H4 (cell line): ENCODE measurements at regions not wholly inside any gene's neighbourhood (a gene's known extent, or its start where the extent isn't known, plus 50 kb on each side); places are given as distances from the start of the nearest gene placed in this dataset.
"Not testable (repeated sequence)": the region's sequence is repeated elsewhere in the genome, so short reads cannot be mapped to it uniquely, and the experiment has no call there.

Source experiments
- DNase-seq: peaks from one replicate; pipeline ENCODE4 v3.0.0-alpha.2; 2015; ENCODE audit warnings: low spot score

DNA sequence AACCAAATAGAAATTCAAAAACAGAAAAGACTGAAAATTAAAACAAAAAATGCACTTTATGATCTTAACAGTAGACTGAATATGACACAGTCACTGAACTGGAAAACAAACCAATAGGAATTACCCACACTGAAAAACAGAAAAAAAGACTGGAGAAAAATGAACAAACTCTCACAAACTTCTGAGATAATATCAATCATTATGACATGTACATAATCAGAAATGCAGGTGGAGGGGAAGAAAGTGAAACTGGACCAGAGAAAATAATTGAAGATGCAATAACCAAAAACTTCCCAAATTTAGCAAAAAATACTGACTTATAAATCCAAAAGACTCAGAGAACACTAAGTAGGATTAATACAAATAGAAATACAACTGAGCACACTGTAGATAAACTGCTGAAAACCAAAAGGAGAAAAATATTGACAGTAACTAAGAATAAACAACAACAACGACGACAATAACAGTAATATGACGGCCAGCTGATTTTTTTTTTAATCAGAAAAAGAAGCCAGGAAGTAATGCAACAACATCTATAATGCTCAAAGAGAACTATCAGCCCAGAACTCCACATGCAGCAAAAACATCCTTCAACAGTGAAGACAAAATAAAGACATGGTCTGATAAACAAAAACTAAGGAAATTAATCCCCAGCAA lies 108.1 kb downstream of the ZFAND4 start:
- no peak for DNase-seq

DNA sequence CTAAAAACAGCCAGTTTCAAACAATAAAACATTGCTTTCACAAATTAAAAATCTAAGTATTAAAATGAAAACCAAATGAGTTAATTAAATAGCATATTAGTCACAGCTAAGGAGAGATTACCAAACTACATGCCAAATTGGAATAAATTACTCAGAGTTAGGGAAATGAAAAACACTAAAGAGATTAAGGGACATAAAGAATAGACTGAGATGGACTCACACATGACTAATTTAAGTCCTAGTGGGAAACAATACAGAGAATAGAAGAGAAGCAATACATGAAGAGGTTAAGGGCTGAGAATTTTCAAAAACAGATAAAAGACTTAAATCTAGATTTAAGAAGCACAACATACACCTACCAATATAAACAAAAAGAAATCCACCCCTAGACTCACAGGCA lies 110.6 kb downstream of the ZFAND4 start:
- no peak for DNase-seq

GRCh38 chr10:45560262-45560661 lies 112.3 kb downstream of the ZFAND4 start:
- DNase-seq = no peak

DNA sequence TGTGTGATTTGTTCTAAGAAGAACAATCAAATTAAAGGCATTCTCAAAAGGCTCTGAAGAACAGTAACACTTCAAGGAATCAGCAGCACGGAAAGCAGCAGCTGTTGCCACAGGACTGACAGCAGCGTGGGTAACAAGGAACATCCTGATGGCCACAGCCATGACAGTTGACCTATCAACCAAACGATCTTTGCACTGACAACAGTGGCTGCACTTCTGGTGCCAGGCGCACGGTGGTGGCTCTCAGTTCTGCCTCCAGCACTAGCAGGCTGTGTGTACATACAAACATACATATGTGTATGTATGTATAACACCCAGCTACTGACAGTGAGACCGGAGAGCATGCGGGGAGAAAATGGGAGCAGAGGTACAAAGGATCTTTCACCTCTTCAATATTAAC lies 114.1 kb downstream of the ZFAND4 start:
- no peak for DNase-seq

- DNase-seq = no peak
Measured at GRCh38 chr10:45557275-45557905, 115.2 kb downstream of the ZFAND4 start.

DNA sequence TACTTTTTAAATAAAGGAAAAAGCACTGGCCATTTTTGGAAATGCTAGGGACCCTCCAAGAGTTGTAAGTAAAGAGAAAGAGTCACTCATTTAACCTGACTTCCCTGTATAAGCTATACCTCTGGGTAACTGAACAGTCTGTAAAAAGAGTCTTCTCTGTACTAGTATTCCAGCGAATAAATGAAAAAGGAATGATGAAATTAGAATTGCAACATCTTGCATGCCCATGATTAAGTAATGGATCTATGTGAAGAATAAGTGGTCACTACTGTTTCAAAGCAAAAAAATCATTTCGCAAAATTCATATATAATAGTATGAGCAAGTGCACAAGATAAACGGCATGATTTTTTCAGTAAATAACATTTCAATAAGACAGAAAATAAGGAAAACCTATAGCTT lies 116.8 kb downstream of the ZFAND4 start:
- DNase-seq = no peak

DNA sequence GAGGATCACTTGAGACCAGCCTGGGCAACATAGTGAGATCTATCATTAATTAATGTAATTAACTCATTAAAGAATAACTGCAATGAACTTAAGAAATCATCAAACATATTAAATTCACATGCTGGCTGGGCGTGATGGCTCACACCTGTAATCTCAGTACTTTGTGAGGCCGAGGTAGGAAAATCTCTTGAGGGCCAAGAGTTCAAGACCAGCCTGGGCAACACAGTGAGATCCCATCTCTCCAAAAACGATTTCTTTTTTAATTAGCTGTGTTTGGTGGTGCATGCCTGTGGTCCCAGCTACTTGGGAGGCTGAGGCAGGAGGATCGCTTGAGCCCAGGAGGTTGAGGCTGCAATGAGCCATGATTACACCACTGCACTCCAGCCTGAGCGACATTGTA lies 117.2 kb downstream of the ZFAND4 start:
- DNase-seq = not testable (repeated sequence)

DNA sequence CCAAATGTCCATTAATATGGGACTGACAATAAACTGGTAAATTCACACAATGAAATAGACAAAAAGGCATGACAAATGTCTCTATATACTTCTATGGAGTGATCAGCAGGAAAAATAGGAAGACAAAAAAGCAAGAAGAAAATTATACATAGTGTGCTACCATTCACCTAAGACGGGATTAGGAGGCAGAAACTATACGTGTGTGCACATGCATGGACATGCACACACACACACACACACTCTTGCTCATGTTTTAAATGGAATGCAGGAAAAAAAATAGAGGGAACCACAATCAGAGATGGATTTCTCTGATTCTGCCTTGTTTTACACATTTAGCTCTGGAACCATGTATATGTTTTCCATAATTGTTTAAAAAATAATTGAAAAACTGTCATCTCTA lies 119.0 kb downstream of the ZFAND4 start:
- no peak for DNase-seq

DNA sequence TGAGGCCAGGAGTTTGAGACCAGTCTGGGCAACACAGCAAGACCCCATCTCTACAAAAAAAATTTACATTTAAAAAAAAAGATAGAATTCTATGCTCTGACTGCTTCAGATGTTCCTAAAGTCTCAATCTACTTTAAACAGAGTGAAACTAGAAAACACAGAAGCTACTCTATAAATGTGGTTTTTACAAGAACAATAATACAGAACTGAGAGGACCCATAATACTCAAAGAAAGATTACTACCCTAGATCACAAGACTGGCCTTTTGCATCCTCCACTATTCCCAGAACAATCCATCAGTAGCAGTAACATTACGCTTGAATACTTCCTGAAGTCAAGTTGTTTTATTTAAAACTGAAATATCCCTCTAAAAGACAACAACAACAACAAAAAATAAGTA lies 119.4 kb downstream of the ZFAND4 start:
- no peak for DNase-seq

GRCh38 chr10:45552476-45552875 lies 120.1 kb downstream of the ZFAND4 start:
- DNase-seq = no peak

DNA sequence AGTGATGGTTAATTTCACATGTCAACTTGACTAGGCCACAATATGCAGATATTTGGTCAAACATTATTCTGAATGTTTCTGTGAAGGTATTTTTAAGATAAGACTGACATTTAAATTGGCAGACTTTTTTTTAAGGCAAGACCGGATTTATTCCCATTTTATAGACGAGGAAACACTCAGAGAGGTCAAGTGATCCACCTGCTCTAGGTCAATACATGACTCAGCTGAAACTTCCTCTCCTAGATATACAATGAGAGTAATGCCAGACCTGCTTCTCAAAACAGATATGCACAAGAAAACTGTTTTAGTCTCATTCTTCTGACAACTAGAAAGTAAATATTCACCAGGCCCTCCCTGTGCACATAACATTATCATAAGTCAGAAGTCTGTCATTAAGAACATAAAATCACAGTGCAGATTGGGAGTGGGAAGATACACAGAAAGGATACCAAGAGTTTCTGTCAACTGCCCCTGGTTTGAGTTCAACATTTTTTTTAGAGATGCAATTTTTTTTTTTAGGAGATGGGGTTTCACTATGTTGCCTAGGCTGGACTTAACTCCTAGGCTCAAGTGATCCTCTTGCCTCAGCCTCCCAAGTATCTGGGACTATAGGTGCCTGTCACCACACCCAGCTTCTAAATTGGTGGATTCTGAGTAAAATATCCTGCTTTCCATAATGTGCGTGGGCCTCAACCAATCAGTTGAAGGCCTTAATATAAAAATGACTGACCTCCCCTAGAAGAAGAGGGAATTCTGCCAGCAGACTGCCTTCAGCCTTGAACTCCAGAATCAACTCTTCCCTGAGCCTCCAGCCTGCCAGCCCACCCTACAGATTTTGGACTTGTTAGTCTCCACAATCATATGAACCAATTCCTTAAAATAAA lies 121.4 kb downstream of the ZFAND4 start:
- DNase-seq = no peak

DNA sequence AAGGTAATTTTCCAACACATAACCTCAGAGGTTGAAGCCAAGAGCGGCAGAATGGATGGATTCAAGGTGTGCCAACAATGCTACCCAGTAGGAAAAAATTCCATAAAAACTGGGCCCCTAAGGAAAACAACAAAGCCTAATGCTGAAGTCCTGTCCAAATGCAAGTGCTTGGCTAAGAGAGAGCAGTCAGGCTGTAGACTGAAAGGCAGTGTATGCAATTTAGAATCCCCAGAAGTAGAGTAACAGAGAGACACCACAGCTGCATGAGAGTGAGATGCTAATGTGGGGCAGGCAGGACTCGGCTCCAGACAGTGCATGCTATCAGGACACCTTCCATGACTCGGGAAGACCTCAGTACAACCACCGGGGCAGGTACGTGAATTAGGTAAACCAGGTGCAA lies 124.5 kb downstream of the ZFAND4 start:
- no peak for DNase-seq

DNA sequence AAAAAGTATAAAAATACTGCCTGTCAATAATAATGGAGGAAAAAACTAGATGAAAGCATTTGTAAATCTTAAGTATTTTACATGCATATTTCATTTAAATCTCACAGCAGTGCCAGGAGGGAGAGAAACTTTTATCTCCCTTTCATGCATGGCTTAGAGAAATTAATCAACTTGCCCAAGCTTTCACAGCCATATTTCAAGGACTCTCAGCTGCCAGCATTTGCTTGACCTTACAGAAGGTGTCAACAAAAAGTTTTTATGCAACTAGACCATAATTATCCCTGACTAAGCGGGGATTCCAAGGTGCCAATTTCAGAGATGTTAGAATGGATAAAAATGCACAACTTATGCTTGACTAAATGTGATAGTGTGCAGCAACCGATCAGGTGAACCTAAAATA lies 125.4 kb downstream of the ZFAND4 start:
- no peak for DNase-seq

GRCh38 chr10:45545150-45545549 lies 127.4 kb downstream of the ZFAND4 start:
- DNase-seq = no peak

GRCh38 chr10:45544191-45544590 lies 128.4 kb downstream of the ZFAND4 start:
- DNase-seq = no peak

GRCh38 chr10:45541032-45541431 lies 131.5 kb downstream of the ZFAND4 start:
- DNase-seq = not testable (repeated sequence)

DNA sequence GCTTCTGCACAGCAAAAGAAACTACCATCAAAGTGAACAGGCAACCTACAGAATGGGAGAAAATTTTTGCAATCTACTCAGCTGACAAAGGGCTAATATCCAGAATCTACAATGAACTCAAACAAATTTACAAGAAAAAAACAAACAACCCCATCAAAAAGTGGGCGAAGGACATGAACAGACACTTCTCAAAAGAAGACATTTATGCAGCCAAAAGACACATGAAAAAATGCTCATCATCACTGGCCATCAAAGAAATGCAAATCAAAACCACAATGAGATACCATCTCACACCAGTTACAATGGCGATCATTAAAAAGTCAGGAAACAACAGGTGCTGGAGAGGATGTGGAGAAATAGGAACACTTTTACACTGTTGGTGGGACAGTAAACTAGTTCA lies 132.0 kb downstream of the ZFAND4 start:
- not testable (repeated sequence) for DNase-seq

DNA sequence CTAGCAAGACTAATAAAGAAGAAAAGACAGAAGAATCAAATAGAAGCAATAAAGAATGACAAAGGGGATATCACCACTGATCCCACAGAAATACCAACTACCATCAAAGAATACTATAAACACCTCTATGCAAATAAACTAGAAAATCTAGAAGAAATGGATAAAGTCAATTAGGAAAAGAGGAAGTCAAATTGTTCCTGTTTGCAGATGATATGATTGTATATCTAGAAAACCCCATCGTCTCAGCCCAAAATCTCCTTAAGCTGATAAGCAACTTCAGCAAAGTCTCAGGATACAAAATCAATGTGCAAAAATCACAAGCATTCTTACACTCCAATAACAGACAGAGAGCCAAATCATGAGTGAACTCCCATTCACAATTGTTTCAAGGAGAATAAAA lies 133.0 kb downstream of the ZFAND4 start:
- not testable (repeated sequence) for DNase-seq

DNA sequence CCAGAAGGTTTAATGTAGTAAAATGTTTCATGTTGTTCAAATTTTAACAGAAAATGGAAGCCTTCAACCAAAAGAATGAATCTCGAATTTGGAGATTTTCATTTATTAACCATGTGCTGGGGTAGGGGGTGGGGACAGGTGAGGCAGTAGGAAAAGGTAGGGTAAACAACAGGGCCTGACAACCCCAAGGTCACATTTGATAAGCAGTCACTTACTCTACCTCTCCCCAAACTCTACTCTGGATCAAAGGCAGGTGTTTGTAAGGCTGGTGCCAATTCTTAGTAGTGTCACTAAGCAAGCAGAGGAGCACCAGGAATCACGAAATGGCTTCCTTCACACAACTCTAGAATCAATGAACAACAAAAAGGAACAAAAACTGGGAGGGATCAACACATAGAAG lies 138.0 kb downstream of the ZFAND4 start:
- DNase-seq = no peak

DNA sequence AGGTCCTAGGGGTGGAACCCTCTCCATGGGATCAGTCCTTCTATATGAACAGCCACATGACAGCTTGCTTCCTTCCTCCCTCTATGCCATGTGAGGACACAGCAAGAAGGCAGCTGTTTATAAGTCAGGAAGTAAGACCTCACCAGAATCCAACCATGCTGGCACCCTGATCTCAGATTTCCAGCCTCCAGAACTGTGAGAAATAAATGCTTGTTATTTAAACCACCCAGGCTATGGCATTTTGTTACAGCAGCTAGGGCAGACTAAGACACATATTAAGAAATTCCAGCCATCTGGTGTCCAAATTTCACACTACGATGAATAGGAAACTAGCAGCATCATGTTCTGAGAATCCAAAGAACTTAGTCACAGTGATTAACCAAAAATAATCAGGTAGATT lies 140.1 kb downstream of the ZFAND4 start:
- DNase-seq = no peak

DNA sequence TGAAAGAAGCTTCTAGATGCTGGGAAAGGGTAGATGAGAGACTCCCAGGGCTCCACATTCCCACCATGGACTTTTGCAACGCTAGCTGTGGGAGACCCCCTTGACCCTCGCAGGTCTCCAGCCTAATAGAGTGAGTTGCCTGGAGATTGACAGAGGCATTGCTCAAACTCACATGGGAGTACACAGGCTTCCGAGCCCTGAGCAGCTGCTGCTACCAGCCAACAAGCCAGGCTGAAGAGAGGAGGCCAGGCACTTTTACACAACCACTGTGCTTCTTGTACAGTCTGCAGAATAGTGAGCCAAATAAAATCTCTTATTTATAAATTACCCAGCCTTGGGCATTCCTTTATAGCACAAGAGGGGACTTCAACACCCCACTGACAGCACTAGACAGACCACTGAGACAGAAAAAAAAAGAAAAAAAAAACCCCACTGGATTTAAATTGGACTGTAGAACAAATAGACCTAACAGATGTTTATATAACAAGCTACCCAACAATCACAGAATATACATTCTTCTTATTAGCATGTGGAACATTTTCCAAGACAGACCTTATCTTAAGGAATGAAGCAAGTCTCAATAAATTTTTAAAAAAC lies 146.2 kb downstream of the ZFAND4 start:
- no peak for DNase-seq

GRCh38 chr10:45520476-45520875 lies 146.5 kb downstream of the ALOX5 start:
- DNase-seq = no peak

DNA sequence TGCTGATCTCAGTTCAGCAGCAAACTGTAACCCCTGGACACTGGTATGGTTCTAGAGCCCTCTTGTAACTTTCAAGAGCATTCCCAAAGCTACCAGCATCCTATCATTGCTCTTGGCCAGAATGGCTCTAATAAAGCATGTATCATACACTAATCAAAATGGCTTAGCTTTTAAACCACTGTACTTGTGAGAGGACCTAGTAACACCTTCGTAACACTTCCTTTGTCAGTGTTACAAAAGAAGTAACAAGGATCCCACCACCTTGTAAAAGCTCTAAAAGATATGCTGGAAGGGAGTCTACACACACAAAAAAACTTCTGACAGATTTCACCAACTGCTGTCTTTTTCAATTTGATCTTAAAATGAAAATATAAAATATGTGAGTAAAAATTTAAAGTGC lies 144.7 kb downstream of the ALOX5 start:
- DNase-seq = no peak
